ENCODE measurements at regions not wholly inside any gene's neighbourhood (a gene's known extent, or its start where the extent isn't known, plus 50 kb on each side); places are given as distances from the start of the nearest gene placed in this dataset.

GRCh38 chr14:52202151-52202550 is 65.3 kb upstream of the PTGDR start:
- Histone ChIP-seq H3K4me2 (ENCODE audit: low read depth, low read length, poor library complexity, severe bottlenecking) (no peak overlapping the region), H2AFZ (ENCODE audit: low read length) (no peak overlapping the region), H3K9ac (ENCODE audit: low read depth, low read length, poor library complexity, severe bottlenecking) (no peak overlapping the region), H3K27me3 (ENCODE audit: insufficient read depth, low read length, poor library complexity, severe bottlenecking) (no peaks in the 10 kb centered on the region), H3K9me2 (replicated peaks; ENCODE audit: low read depth, low read length) (no peaks in the 10 kb centered on the region), H3K4me3 (ENCODE audit: low read length, poor library complexity, severe bottlenecking) (no peak overlapping the region), H3F3A (ENCODE audit: low read depth) (no peaks in the 10 kb centered on the region), H3K9me3 (ENCODE audit: insufficient read depth, low read depth, low read length) (peaks cover 8% of the 10 kb centered on the region; the same call in 1 of the 2 replicates), H3K36me3 (ENCODE audit: insufficient read depth, low read length) (no peaks in the 10 kb centered on the region), H3K79me2 (ENCODE audit: insufficient read depth, low read length) (no peaks in the 10 kb centered on the region), H4K20me1 (ENCODE audit: insufficient read depth, low read length, poor library complexity, severe bottlenecking) (no peaks in the 10 kb centered on the region), H3K4me1 (ENCODE audit: insufficient read depth, low read length, poor library complexity, severe bottlenecking) (peaks cover 11% of the 10 kb centered on the region)
- TF ChIP-seq CTCF (conservative IDR thresholded peaks at IDR 0.05; ENCODE audit: low read length): no peak
- no peak for TF ChIP-seq EZH2phosphoT487 (IDR thresholded peaks at IDR 0.05; ENCODE audit: borderline replicate concordance)

GRCh38 chr14:52190337-52190931 is 77.1 kb upstream of the PTGDR start:
- H3K27me3 ChIP-seq (ENCODE audit: insufficient read depth, low read length, poor library complexity, severe bottlenecking): no peaks in the 10 kb centered on the region

GRCh38 chr14:52189325-52189724 is 78.2 kb upstream of the PTGDR start:
- no peaks in the 10 kb centered on the region for H4K20me1 ChIP-seq (ENCODE audit: insufficient read depth, low read length, poor library complexity, severe bottlenecking)
- H3K9me3 ChIP-seq (ENCODE audit: insufficient read depth, low read depth, low read length): 0 out of 2 replicates have a peak, but pooled peaks cover 4% of the 10 kb centered on the region
- no peak overlapping the region for H2AFZ ChIP-seq (ENCODE audit: low read length)
- H3K79me2 ChIP-seq (ENCODE audit: insufficient read depth, low read length): no peaks in the 10 kb centered on the region
- H3K9me2 ChIP-seq (replicated peaks; ENCODE audit: low read depth, low read length): no peaks in the 10 kb centered on the region
- H3K4me2 ChIP-seq (ENCODE audit: low read depth, low read length, poor library complexity, severe bottlenecking): no peak overlapping the region
- no peak for TF ChIP-seq CTCF (conservative IDR thresholded peaks at IDR 0.05; ENCODE audit: low read length)
- TF ChIP-seq EZH2phosphoT487 (IDR thresholded peaks at IDR 0.05; ENCODE audit: borderline replicate concordance): no peak
- no peak overlapping the region for H3K4me3 ChIP-seq (ENCODE audit: low read length, poor library complexity, severe bottlenecking)
- H3K4me1 ChIP-seq (ENCODE audit: insufficient read depth, low read length, poor library complexity, severe bottlenecking): peaks cover 19% of the 10 kb centered on the region
- peaks cover 14% of the 10 kb centered on the region; the same call in 1 of the 2 replicates for H3K36me3 ChIP-seq (ENCODE audit: insufficient read depth, low read length)
- no peaks in the 10 kb centered on the region for H3F3A ChIP-seq (ENCODE audit: low read depth)
- H3K9ac ChIP-seq (ENCODE audit: low read depth, low read length, poor library complexity, severe bottlenecking): no peak overlapping the region
- no peaks in the 10 kb centered on the region for H3K27me3 ChIP-seq (ENCODE audit: insufficient read depth, low read length, poor library complexity, severe bottlenecking)

More at GRCh38 chr14:52190337-52190931, 77.1 kb upstream of the PTGDR start:
- TF ChIP-seq EZH2phosphoT487 (IDR thresholded peaks at IDR 0.05; ENCODE audit: borderline replicate concordance) (no peak), CTCF (conservative IDR thresholded peaks at IDR 0.05; ENCODE audit: low read length) (no peak)
- peaks cover 9% of the 10 kb centered on the region; the same call in 1 of the 2 replicates for H3K9me3 ChIP-seq (ENCODE audit: insufficient read depth, low read depth, low read length)
- H3F3A ChIP-seq (ENCODE audit: low read depth): no peaks in the 10 kb centered on the region
- H3K4me1 ChIP-seq (ENCODE audit: insufficient read depth, low read length, poor library complexity, severe bottlenecking): peaks cover 21% of the 10 kb centered on the region
- H3K9ac ChIP-seq (ENCODE audit: low read depth, low read length, poor library complexity, severe bottlenecking): no peak overlapping the region
- no peaks in the 10 kb centered on the region for H3K9me2 ChIP-seq (replicated peaks; ENCODE audit: low read depth, low read length)
- no peak overlapping the region for H3K4me2 ChIP-seq (ENCODE audit: low read depth, low read length, poor library complexity, severe bottlenecking)
- H3K79me2 ChIP-seq (ENCODE audit: insufficient read depth, low read length): no peaks in the 10 kb centered on the region
- no peaks in the 10 kb centered on the region for H4K20me1 ChIP-seq (ENCODE audit: insufficient read depth, low read length, poor library complexity, severe bottlenecking)
- peaks cover 9% of the 10 kb centered on the region; the same call in 1 of the 2 replicates for H3K36me3 ChIP-seq (ENCODE audit: insufficient read depth, low read length)
- H3K4me3 ChIP-seq (ENCODE audit: low read length, poor library complexity, severe bottlenecking): no peak overlapping the region
- H2AFZ ChIP-seq (ENCODE audit: low read length): no peak overlapping the region
